ENCODE measurements at regions not wholly inside any gene's neighbourhood (a gene's known extent, or its start where the extent isn't known, plus 50 kb on each side); places are given as distances from the start of the nearest gene placed in this dataset.

DNA sequence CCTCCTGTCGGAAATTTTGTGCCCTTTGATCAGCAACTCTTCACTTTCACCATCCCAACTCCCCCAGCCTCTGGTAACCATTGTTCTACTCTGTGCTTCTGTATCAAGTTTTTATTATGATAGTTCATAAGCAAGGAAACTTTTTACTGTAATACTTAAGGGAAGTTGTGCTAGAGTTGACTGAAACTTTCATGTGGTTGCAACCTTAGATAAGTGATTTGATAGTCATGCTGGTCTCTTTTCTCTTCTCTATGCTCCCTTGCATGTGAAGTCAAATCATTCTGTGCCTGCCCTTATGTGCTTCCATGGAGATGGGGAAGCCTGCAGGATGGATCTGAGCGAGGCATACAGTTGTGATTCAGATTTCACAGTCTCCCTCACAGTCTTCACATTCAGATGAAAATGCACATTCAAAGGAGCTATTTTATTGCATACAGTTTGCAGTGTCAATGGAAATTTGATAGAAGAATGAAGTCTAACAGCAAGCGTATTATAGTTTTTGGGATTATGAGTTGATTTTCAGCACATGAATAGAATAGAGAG lies 1428.3 kb upstream of the TENM3 start:
- DNase-seq (ENCODE audit: low spot score), result no peak
- intact Hi-C loops (cut with DNase I), result no loop called here

DNA sequence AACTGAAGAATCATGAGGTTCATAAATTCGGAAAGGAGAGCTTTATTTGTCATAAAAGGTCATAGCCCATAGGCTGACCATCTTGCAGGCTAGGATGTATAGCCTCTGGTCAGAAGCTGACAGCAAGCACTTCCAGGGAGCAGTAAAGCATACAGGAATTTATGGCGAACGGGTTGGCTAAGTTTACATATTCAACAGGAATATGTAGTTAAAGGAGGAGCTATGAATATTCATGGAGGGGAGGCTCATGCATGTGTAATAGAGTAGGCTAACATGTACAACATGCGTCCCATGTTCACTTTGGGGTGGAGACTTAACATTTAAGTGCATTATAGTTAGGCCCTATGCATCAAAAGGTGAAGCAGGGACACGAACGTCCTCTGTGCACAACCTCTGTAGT lies 1425.7 kb upstream of the TENM3 start:
- no peak for DNase-seq (ENCODE audit: low spot score)
- intact Hi-C loops (cut with DNase I), result no loop called here

DNA sequence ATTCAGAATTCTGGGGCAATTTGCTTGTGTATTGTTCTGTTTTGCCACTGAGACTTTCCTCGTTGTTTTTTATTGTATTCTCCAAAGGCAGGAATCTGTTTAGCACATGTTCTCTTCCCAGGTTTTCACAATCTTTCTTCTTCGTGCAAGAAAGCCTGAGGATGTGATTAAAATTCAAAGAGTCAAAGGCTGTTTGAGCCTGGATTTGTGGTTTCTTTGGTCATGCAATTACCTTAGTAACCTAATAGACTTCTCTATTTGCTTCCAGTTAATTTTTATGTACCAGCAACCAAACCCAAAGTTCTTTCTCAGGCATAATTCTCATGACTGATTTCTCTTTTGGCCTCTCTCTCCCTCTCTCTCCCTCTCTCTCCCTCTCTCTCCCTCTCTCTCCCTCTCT lies 1420.1 kb upstream of the TENM3 start:
- DNase-seq (ENCODE audit: low spot score), result no peak
- intact Hi-C loops (cut with DNase I), result no loop called here

DNA sequence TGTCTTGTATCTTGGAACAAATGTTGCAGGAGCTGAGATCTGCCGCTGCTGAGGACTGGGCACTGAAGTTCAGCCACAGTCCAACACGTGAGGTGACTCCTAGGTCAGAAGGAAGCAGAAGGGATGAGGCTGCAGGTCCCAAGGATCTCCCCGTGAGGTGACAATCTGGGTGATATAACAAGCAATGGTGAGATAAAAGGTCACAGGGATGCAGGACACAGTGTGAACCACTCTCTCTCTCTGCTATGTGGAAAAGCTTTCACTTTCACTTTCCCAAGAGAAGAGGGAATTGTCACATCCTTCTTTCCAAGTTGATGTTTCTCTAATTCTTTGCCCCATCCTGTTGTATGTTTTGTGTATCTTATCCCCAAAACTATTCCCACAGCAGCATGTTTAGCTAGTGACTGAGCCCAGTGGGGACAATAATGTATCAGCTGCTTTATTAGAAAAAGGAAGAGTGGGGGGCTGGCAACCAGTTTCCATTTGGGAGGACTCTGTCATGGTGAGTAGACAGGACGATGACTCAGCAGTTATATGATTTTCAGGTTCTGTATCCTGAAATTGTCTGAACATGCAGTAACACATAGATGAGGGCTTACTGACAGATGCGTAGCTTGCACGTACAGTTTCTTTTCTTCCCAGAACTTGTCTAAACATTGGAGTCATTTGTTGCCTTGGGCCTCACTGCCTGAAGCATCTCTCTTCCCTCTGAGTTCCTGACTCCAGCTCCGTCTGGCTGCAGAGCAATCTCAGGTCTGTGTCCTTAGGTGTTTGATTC lies 1415.8 kb upstream of the TENM3 start:
- intact Hi-C loops (cut with DNase I), result no loop called here

DNA sequence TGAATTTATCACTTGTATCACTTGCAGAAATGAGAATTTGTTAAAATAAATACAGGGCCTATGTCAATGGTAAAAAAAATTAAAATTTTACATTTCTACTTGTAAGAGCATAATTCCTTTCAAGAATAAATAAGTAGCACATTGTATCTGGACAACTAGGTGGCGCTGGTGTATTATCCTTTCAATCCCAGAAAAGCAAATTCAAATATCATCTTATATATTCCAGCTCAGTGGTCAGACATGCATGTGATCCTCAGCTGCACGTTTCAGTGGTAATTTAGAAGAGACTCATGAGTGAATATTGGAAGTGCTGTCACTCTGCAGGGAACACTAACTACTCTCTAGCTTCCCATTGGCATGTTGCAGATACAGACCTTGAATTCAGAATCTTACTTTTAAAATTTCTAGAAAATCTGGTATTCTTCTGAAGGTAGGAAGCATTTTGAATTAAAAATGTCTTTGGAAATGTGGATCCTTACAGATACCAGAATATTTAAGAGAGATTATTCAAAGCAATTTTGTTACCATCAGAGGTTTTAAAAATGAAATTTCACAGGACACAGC lies 1414.7 kb upstream of the TENM3 start:
- intact Hi-C loops (cut with DNase I), result no loop called here
- DNase-seq (ENCODE audit: low spot score), result no peak

More for the DNA sequence above, 1415.8 kb upstream of the TENM3 start:
- DNase-seq (ENCODE audit: low spot score), result no peak

DNA sequence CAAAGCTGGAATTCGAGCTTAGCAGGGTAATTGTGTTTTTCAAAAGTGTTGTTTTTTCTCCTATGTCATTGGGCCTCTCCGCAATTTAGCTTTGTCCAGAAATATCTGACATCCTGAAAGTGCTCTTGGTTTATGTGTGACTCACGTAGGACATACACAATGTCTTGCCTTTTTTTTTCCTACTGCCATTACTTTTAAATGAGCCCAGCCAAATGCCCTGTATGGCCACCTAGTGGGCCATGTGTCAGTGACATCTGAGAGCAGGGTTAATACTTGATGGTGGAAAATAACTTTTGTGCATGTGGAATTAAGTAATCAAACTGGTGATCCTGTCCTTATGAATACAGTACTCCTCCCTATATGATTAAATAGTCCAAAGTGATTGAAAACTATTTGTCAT lies 1411.1 kb upstream of the TENM3 start:
- DNase-seq (ENCODE audit: low spot score), result no peak
- intact Hi-C loops (cut with DNase I), result no loop called here

DNA sequence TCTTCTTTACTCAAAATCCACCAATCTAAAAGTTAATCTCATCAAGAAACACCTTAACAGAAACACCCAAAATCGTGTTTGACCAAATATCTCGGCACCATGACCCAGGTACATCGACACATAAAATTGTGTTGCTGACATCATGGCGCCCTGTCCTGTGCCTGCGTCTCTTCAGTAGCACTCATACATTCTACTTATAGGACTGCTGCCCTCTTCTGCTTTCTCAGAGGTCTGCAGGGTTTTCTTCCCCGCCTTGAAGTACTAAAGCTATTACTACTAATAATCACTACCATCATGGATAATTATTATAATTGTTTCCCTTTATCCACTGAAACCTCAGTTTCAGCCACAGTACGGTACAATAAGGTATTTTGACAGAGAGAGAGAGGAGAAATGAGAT lies 1403.1 kb upstream of the TENM3 start:
- DNase-seq (ENCODE audit: low spot score), result no peak
- intact Hi-C loops (cut with DNase I), result no loop called here

DNA sequence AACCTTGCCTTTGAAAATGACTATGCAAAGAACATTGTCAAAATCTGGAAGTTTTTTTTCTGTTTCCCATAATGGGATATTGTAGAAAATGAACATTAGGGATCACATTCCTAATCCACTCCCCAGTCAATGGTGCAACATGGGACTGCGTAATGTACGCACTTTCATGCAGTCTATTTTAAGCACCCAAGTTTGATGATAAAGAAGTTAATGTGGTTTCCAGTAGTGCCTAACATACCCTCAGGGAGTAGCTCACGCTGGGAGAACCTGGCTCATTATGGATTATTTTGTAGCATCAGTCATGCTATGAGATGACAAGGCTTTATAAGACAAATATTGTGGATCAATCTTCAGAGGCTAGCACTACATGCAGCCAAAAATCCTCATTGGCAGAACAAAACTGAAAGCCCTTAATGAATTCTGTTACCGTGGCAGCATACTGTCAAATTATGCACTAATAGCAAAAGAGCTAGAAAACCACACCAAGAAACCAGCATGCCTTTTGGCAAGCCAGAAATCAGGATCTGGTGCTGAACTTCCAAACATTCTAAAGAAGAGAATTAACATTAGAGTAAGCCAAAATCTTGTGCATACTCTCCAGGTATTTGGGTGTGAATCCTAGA lies 1392.8 kb upstream of the TENM3 start:
- DNase-seq (ENCODE audit: low spot score), result no peak
- intact Hi-C loops (cut with DNase I), result no loop called here

DNA sequence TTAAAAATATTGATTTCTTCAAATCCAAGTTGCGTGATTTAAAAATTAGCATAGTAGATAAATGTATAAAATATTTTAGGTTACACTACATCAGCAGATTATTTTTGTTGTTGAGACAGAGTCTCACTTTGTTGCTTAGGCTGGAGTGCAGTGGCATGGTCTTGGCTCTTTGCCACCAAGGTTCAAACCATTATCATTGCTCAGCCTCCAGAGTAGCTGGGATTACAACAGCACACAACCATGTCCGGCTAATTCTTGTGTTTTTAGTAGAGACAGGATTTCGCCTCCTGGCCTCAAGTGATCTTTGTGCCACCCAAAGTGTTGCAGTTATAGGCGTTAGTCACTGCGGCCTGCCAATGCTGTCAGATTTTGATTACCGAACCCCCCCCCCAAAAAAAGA lies 1390.5 kb upstream of the TENM3 start:
- no peak for DNase-seq (ENCODE audit: low spot score)
- intact Hi-C loops (cut with DNase I), result no loop called here

DNA sequence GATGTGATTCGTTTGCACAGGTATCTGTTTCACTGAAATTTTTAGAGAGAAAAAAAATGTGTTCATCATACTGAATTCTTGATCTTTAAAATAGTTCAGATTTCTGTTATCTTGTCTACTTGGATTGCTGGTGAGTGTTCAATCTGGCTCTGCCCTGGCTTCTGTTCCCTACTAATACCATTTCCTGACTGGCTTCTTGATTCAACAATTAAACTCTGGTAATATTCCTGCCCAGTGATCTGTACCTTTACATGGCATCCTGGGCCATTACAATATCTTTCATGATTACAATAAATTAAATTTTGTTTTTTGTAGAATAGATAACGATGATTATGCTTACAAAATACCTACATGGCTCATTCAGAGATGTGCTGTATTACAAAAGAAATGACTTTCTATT lies 1388.0 kb upstream of the TENM3 start:
- no peak for DNase-seq (ENCODE audit: low spot score)
- intact Hi-C loops (cut with DNase I), result no loop called here

DNA sequence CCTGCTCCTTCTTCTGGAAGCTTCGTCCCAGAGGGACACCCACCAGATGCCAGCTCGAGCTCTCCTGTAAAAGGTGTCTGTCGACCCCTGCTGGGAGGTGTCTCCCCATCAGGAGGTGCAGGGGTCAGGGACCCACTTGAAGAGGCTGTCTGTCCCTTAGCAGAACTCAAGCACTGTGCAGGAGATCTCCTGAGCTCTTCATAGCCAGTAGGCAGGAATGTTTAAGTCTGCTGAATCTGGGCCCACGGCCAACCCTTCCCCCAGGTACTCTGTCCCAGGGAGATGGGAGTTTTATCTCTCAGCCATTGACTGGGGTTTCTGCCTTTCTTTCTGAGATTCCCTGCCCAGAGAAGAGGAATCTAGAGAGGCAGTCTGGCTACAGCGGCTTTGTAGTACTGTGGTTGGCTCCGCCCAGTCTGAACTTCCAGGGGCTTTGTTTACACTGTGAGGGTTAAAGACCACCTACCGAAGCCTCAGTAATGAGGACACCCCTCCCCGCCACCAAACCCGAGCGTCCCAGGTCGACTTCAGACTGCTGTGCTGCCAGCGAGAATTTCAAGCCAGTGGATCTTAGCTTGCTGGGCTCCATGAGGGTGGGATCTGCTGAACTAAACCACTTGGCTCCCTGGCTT lies 1383.0 kb upstream of the TENM3 start:
- no peak for DNase-seq (ENCODE audit: low spot score)
- intact Hi-C loops (cut with DNase I), result no loop called here

DNA sequence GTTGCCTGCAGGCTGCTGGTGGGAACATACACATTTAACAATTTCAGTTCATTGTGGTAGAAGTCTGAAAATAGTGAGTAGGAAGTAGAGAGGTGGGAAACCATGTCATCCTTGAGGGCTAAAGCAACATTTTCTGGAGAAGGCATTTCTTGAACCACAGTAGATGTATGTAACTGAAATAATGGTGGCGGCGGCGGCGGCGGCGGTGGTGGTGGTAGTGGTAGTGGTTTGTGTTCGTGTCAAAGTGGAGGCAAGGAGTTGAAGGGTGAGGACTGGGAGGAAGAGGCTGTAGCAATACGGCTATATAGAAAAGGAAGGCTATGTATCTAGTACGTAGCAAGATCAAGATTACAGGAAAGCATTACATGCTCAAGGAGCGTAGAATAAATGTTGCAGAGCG lies 1381.6 kb upstream of the TENM3 start:
- intact Hi-C loops (cut with DNase I), result no loop called here
- no peak for DNase-seq (ENCODE audit: low spot score)

DNA sequence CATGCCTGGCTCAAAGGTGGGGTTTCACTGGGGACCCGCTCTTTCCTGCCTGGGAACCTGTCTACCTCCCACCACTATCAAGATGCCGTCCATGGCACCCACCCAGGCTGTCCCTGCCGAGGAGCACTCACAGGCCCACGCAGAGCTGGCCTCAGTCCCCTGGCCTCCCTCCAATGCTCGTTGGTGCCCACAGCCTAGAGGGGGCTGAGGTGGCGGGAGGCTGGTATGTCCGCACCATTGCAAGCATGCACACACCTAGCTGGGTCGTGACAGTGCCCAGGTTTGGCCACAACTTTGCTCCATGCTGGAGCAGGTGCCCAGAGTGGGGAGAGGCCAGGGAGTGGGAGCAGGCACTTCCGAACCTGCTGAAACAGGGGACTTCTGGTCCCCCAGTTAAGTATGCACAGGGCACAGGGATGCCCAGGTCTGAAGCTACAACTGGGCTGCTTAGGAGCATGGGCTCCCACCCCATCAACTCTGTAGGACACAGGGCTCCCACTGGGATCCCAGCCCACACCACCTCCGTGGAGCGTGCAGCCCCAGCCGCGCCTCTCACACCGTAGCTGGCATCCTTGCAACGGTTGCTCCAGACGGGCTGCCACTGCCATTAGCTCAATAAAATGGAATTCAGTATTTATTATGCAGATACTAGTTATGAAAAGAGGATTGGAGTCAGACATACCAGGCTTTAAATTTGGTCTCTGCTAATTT lies 1376.1 kb upstream of the TENM3 start:
- intact Hi-C loops (cut with DNase I), result no loop called here
- no peak for DNase-seq (ENCODE audit: low spot score)

DNA sequence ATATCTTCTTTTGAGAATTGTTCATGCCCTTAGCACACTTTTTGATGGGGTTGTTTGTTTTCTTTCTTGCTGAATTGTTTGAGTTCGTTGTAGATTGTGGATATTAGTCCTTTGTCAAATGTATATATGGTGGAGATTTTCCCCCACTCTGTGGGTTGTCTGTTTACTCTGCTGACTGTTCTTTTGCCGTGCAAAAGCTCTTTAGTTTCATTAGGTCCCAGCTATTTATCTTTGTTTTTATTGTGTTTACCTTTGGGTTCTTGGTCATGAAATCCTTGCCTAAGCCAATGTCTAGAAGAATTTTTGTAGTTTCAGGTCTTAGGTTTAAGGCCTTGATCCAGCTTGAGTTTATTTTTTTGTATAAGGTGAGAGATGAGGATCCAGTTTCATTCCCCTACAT lies 1372.6 kb upstream of the TENM3 start:
- no peak for DNase-seq (ENCODE audit: low spot score)
- intact Hi-C loops (cut with DNase I), result no loop called here

DNA sequence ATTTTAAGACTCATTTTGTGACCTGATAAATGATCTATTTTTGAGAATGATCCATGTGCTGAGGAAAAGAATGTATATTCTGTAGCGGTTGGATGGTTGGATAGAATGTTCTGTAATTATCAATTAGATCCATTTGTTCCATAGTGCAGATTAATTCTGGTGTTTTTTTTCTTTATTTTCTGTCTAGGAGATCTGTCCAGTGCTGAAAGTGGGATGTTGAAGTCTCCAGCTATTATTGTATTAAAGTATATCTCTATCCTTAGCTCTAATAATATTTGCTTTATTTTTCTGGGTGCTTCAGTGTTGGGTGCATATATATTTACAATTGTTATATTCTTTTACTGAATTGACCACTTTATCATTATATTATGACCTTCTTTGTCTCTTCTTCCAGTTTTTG lies 1344.9 kb upstream of the TENM3 start:
- DNase-seq (ENCODE audit: low spot score), result no peak
- intact Hi-C loops (cut with DNase I), result no loop called here

DNA sequence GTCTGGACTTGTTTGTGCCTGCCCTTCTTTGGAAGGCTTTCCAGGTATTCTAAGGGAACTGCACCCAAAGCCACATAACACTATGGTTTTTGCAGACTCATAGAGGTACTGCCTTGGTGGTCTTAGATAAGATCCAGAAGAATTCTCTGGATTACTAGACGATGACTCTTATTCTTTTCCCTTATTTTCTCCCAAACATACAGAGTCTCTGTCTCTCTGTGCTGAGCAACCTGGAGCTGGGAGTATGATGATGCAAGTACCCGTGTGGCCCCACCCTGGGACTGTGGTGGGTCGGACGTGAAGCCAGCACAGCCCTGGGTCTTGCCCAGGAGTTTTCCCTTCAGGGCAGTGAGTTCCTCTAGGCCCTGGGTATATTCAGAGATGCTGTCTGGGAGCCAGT lies 1342.4 kb upstream of the TENM3 start:
- intact Hi-C loops (cut with DNase I), result no loop called here
- no peak for DNase-seq (ENCODE audit: low spot score)

DNA sequence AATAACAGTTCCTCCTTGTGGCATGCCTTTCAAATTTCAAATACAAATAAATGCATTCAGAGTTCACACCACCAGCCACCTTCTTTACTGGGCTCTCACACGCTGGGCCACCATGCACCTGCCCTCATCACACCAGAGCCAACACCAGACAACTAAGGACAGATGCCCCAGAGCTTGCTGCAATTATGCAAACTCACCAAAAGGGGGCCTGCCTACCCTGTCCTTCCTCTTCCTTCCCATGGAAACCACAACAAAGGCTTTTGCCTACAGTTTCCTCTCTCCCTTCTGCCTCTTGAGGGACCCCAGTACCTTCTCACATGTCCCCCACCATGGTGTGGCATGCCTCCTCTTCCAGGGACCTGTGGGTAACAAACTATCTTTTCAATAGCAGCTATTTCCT lies 1333.9 kb upstream of the TENM3 start:
- intact Hi-C loops (cut with DNase I), result no loop called here
- no peak for DNase-seq (ENCODE audit: low spot score)

DNA sequence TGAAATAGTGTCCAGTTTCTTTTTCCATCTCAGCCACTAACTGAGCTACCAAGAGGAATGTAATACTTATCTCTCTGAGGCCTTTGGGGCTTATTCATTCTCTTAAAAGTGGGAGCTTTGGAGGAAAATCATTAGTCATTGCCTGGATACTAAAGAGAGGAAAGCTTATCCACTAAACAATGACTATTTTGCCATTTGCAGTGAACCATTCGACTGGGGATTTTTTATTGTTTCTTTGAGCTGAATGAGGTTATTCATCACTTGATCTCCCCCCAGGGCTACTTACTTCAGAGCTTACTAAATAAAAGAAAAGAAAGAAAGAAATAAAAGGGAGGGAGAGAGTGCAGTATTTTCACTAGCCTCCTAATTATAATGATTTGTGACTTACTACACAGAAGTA lies 1329.5 kb upstream of the TENM3 start:
- intact Hi-C loops (cut with DNase I), result no loop called here
- no peak for DNase-seq (ENCODE audit: low spot score)

DNA sequence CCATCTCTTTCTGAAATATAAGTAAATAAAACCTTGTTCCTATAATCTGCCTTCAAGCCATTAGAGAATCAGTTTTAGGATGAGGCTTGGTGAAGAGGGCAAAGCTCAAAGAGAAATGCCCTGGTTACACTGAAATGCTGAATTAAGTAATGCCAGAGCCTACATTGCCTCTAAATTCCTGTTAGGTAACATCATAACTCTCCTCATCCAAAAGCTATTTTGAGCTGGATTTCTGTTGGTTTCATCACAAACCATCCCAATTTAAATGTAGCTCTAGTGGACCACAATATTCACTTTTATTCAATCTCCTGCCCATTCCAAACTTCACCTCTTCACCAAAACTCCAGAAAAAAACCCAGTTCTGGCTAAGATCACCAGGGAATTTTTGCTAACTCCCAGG lies 1319.7 kb upstream of the TENM3 start:
- DNase-seq (ENCODE audit: low spot score), result no peak
- intact Hi-C loops (cut with DNase I), result no loop called here

DNA sequence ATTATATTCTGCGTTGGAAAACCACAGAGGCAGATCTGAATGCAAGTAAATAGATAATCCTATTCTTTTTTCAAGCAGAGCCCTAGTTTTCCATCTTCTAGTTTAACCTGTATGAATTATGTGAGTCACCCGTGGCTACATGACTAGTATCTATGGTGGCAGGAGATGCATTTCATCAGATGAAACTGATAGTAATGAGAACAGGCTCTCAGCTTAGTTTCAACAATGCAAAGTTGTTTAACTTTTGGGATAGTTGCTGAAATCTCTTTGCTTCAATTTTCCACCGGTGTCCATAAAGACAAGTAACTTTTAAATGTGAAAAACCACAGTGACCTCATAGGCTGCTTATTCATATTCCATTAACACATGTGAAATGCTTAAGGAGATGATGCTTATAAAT lies 1317.4 kb upstream of the TENM3 start:
- intact Hi-C loops (cut with DNase I), result no loop called here
- no peak for DNase-seq (ENCODE audit: low spot score)
